HG03342 (cell line): ENCODE measurements at regions not wholly inside any gene's neighbourhood (a gene's known extent, or its start where the extent isn't known, plus 50 kb on each side); places are given as distances from the start of the nearest gene placed in this dataset.

Experiments
- ATAC-seq: cut with Tn5 transposase; IDR thresholded peaks from one replicate; pipeline ENCODE4 v1.9.1; 2021; ENCODE audit warnings: mild to moderate bottlenecking, moderate library complexity; ENCODE audit not compliant: unreplicated experiment

DNA sequence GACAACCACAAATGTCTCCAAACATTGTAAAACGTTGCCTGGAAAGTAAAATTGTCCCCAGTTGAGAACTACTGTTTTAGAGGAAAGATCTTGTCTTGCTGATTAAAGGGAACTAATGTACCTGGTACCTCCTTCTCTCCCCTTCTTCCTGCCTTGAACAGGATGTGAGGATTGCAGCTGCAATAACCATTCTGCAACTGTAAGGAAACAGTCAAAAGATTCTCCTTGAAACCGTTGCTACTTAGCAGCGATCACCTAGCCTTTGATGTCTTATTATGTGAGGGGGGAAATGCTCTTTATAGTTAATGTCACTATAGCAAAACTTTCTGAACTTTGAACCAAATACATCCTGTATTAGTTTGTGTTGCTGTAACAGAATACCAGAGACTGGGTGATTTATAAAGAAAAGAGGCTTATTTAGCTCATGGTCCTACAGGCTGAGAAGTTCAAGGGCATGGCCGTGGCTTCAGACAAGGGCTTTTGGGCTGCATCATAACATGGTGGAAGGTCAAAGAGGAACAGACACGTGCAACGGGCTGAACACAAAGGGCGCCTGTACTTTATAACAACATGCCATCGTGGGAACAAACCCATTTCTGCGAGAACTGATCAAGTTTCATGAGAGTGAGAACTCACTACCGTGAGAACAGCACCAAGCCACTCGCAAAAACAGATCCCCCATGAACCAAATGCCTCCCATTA lies 54.2 kb upstream of the PARD3 start:
- ATAC-seq = no peak

- ATAC-seq = no peak
Observed at GRCh38 chr10:34868589-34868988, 53.5 kb upstream of the PARD3 start.

GRCh38 chr10:34866848-34867247 lies 51.8 kb upstream of the PARD3 start:
- no peak for ATAC-seq
